ENCODE measurements at regions not wholly inside any gene's neighbourhood (a gene's known extent, or its start where the extent isn't known, plus 50 kb on each side); places are given as distances from the start of the nearest gene placed in this dataset.
A peak's percentile ranks its signal among the peaks of the same experiment; 100 is the strongest.

GRCh38 chr6:168159506-168159905, 80.5 kb upstream of the FRMD1 start:
- no peak for DNase-seq (ENCODE audit: low read depth, low spot score)
- no peak overlapping the region for H3K27ac ChIP-seq

GRCh38 chr6:168158980-168159349, 80.0 kb upstream of the FRMD1 start:
- DNase-seq (ENCODE audit: low read depth, low spot score) = no peak
- H3K27ac ChIP-seq = no peak overlapping the region

- no peak overlapping the region for H3K27ac ChIP-seq
Observed at GRCh38 chr6:168158213-168158979, 79.4 kb upstream of the FRMD1 start.

GRCh38 chr6:168157272-168158212, 78.5 kb upstream of the FRMD1 start:
- DNase-seq (ENCODE audit: low read depth, low spot score) = peak; percentile 58

More at GRCh38 chr6:168158213-168158979, 79.4 kb upstream of the FRMD1 start:
- no peak for DNase-seq (ENCODE audit: low read depth, low spot score)

GRCh38 chr6:168156742-168157265, 77.8 kb upstream of the FRMD1 start:
- no peak for DNase-seq (ENCODE audit: low read depth, low spot score)

More at GRCh38 chr6:168157272-168158212, 78.5 kb upstream of the FRMD1 start:
- H3K27ac ChIP-seq = peak overlapping the region; percentile 29

GRCh38 chr6:168155821-168156741, 77.1 kb upstream of the FRMD1 start:
- no peak for DNase-seq (ENCODE audit: low read depth, low spot score)
- no peak overlapping the region for H3K27ac ChIP-seq

More at GRCh38 chr6:168156742-168157265, 77.8 kb upstream of the FRMD1 start:
- peak overlapping the region; percentile 29 for H3K27ac ChIP-seq

GRCh38 chr6:168155193-168155592, 76.2 kb upstream of the FRMD1 start:
- no peak overlapping the region for H3K27ac ChIP-seq
- no peak for DNase-seq (ENCODE audit: low read depth, low spot score)

- no peak for DNase-seq (ENCODE audit: low read depth, low spot score)
Observed at GRCh38 chr6:168154263-168154917, 75.4 kb upstream of the FRMD1 start.

GRCh38 chr6:168153553-168153952, 74.5 kb upstream of the FRMD1 start:
- no peak for DNase-seq (ENCODE audit: low read depth, low spot score)
- no peak overlapping the region for H3K27ac ChIP-seq

More at GRCh38 chr6:168154263-168154917, 75.4 kb upstream of the FRMD1 start:
- H3K27ac ChIP-seq = no peak overlapping the region

- no peak overlapping the region for H3K27ac ChIP-seq
- no peak for DNase-seq (ENCODE audit: low read depth, low spot score)
Observed at GRCh38 chr6:168152980-168153379, 74.0 kb upstream of the FRMD1 start.

GRCh38 chr6:168152306-168152963, 73.4 kb upstream of the FRMD1 start:
- no peak for DNase-seq (ENCODE audit: low read depth, low spot score)
- H3K27ac ChIP-seq = no peak overlapping the region

GRCh38 chr6:168150551-168151320, 71.7 kb upstream of the FRMD1 start:
- no peak overlapping the region for H3K27ac ChIP-seq
- DNase-seq (ENCODE audit: low read depth, low spot score) = no peak

- H3K27ac ChIP-seq = no peak overlapping the region
- DNase-seq (ENCODE audit: low read depth, low spot score) = no peak
Observed at GRCh38 chr6:168149015-168149414, 70.0 kb upstream of the FRMD1 start.

GRCh38 chr6:168148231-168148849, 69.3 kb upstream of the FRMD1 start:
- H3K27ac ChIP-seq = no peak overlapping the region
- DNase-seq (ENCODE audit: low read depth, low spot score) = no peak

- no peak overlapping the region for H3K27ac ChIP-seq
- no peak for DNase-seq (ENCODE audit: low read depth, low spot score)
Observed at GRCh38 chr6:168147205-168147738, 68.3 kb upstream of the FRMD1 start.

- DNase-seq (ENCODE audit: low read depth, low spot score) = no peak
- H3K27ac ChIP-seq = no peak overlapping the region
Observed at GRCh38 chr6:168145747-168146596, 67.0 kb upstream of the FRMD1 start.

Measured in epithelial cell of prostate (primary cell).